MM.1S (cell line): ENCODE measurements at regions not wholly inside any gene's neighbourhood (a gene's known extent, or its start where the extent isn't known, plus 50 kb on each side); places are given as distances from the start of the nearest gene placed in this dataset.

ENCODE experiments used
- DNase-seq: peaks from one replicate; pipeline ENCODE4 v3.0.0-alpha.2; 2015
- H2AFZ ChIP-seq: fragments of 300-600 bp; sonication (generic); 2 replicates; pipeline ENCODE4 v1.6.0; 2016; ENCODE audit warnings: antibody characterized with exemption, low read length
- H3F3A ChIP-seq: fragments of 300-600 bp; sonication (generic); 2 replicates; pipeline ENCODE4 v1.6.1; 2016; ENCODE audit warnings: mild to moderate bottlenecking, antibody characterized with exemption, low read length, moderate library complexity, mixed read lengths; ENCODE audit not compliant: insufficient read depth
- H3K27ac ChIP-seq: fragments of 300-600 bp; sonication (generic); 2 replicates; pipeline ENCODE4 v1.5.1; 2016; ENCODE audit warnings: mild to moderate bottlenecking, low read length
- H3K27me3 ChIP-seq: fragments of 300-600 bp; sonication (generic); replicated peaks from 2 replicates; pipeline ENCODE4 v1.6.0; 2016; ENCODE audit warnings: low read length; ENCODE audit not compliant: insufficient read depth
- H3K36me3 ChIP-seq: fragments of 300-600 bp; sonication (generic); replicated peaks from 2 replicates; pipeline ENCODE4 v1.6.1; 2016; ENCODE audit warnings: mild to moderate bottlenecking, low read length, mixed read lengths; ENCODE audit not compliant: insufficient read depth
- H3K4me1 ChIP-seq: fragments of 300-600 bp; sonication (generic); 2 replicates; pipeline ENCODE4 v1.6.1; 2016; ENCODE audit warnings: low read length, mixed read lengths
- H3K4me2 ChIP-seq: fragments of 300-600 bp; sonication (generic); 2 replicates; pipeline ENCODE4 v1.6.0; 2016; ENCODE audit warnings: low read depth, low read length
- H3K4me3 ChIP-seq: fragments of 300-600 bp; sonication (generic); 2 replicates; pipeline ENCODE4 v1.5.1; 2016; ENCODE audit warnings: low read length, mixed read lengths
- H3K79me2 ChIP-seq: fragments of 300-600 bp; sonication (generic); 2 replicates; pipeline ENCODE4 v1.6.1; 2016; ENCODE audit warnings: mixed run types, low read length, mixed read lengths
- H3K9ac ChIP-seq: fragments of 300-600 bp; sonication (generic); 2 replicates; pipeline ENCODE4 v1.6.1; 2016; ENCODE audit warnings: low read length, mixed read lengths
- H3K9me2 ChIP-seq: fragments of 300-600 bp; sonication (generic); replicated peaks from 2 replicates; pipeline ENCODE4 v1.6.1; 2016; ENCODE audit warnings: mild to moderate bottlenecking, low read length, mixed read lengths; ENCODE audit not compliant: insufficient read depth
- H3K9me3 ChIP-seq: fragments of 300-600 bp; sonication (generic); replicated peaks from 2 replicates; pipeline ENCODE4 v1.6.1; 2016; ENCODE audit warnings: mild to moderate bottlenecking, low read length, mixed read lengths; ENCODE audit not compliant: insufficient read depth
- H4K20me1 ChIP-seq: fragments of 300-600 bp; sonication (generic); 2 replicates; pipeline ENCODE4 v1.6.1; 2016; ENCODE audit warnings: mild to moderate bottlenecking, low read length, moderate library complexity, mixed read lengths; ENCODE audit not compliant: insufficient read depth
- EZH2 ChIP-seq: fragments of 300-600 bp; sonication (generic); optimal IDR thresholded peaks from 2 replicates; pipeline ENCODE3; 2017; ENCODE audit warnings: low read depth, mild to moderate bottlenecking, antibody characterized with exemption, low read length, mixed read lengths
- EZH2phosphoT487 ChIP-seq: fragments of 300-600 bp; sonication (generic); IDR thresholded peaks from 2 replicates; pipeline ENCODE4 v1.6.1; 2018; ENCODE audit warnings: antibody characterized with exemption, low read length
- TF ChIP-seq, protein P1 (sequence below): fragments of 300-600 bp; sonication (generic); IDR thresholded peaks from 2 replicates; pipeline ENCODE4 v1.5.1; 2016; ENCODE audit warnings: antibody characterized with exemption, low read length, mixed read lengths

DNA sequence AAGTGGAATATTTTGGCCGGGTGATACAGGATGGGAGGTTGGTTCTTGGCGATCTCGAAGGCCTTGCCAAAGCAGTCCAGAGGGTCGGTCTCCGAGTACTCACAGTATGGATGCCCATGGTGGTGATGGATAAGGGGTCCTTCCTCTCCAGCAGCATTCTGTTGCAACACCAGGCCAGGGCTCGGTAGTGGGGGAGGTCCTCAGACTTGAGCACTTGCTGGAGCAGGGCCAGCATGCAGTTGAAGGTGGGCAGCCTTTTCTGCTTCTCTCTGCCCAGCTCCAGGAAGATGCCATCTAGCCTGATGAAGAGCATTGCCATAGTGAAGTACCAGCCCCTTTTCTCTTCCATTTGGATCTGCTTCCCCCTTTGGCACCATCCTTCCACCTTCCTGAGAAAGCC is 99.4 kb upstream of the MCHR2 start:
- H3K79me2 ChIP-seq, result no peaks in the 10 kb centered on the region
- TF ChIP-seq EZH2phosphoT487 (no peak), EZH2 (no peak)
- TF ChIP-seq, protein P1, sequence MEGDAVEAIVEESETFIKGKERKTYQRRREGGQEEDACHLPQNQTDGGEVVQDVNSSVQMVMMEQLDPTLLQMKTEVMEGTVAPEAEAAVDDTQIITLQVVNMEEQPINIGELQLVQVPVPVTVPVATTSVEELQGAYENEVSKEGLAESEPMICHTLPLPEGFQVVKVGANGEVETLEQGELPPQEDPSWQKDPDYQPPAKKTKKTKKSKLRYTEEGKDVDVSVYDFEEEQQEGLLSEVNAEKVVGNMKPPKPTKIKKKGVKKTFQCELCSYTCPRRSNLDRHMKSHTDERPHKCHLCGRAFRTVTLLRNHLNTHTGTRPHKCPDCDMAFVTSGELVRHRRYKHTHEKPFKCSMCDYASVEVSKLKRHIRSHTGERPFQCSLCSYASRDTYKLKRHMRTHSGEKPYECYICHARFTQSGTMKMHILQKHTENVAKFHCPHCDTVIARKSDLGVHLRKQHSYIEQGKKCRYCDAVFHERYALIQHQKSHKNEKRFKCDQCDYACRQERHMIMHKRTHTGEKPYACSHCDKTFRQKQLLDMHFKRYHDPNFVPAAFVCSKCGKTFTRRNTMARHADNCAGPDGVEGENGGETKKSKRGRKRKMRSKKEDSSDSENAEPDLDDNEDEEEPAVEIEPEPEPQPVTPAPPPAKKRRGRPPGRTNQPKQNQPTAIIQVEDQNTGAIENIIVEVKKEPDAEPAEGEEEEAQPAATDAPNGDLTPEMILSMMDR, result no peak
- no peak overlapping the region for H3K4me3 ChIP-seq
- no peaks in the 10 kb centered on the region for H4K20me1 ChIP-seq
- H3K36me3 ChIP-seq, result no peaks in the 10 kb centered on the region
- no peaks in the 10 kb centered on the region for H3K4me1 ChIP-seq
- H3K27me3 ChIP-seq, result no peaks in the 10 kb centered on the region
- no peak overlapping the region for H2AFZ ChIP-seq
- H3F3A ChIP-seq, result no peaks in the 10 kb centered on the region
- no peak for DNase-seq
- no peak overlapping the region for H3K9ac ChIP-seq
- no peaks in the 10 kb centered on the region for H3K9me2 ChIP-seq
- H3K4me2 ChIP-seq, result no peak overlapping the region
- no peaks in the 10 kb centered on the region for H3K9me3 ChIP-seq
- no peak overlapping the region for H3K27ac ChIP-seq

GRCh38 chr6:100088009-100088408 is 94.0 kb upstream of the MCHR2 start:
- no peaks in the 10 kb centered on the region for H3K9me2 ChIP-seq
- H3K4me3 ChIP-seq, result no peak overlapping the region
- H3K79me2 ChIP-seq, result no peaks in the 10 kb centered on the region
- no peaks in the 10 kb centered on the region for H3K9me3 ChIP-seq
- no peaks in the 10 kb centered on the region for H3F3A ChIP-seq
- no peak overlapping the region for H3K27ac ChIP-seq
- no peaks in the 10 kb centered on the region for H4K20me1 ChIP-seq
- H3K4me2 ChIP-seq, result no peak overlapping the region
- H3K9ac ChIP-seq, result no peak overlapping the region
- no peak overlapping the region for H2AFZ ChIP-seq
- no peak for TF ChIP-seq EZH2phosphoT487
- no peak for TF ChIP-seq EZH2
- TF ChIP-seq, protein P1, result no peak
- no peaks in the 10 kb centered on the region for H3K4me1 ChIP-seq
- H3K36me3 ChIP-seq, result no peaks in the 10 kb centered on the region
- no peak for DNase-seq
- no peaks in the 10 kb centered on the region for H3K27me3 ChIP-seq

GRCh38 chr6:100084991-100085364 is 91.0 kb upstream of the MCHR2 start:
- no peak overlapping the region for H3K27ac ChIP-seq

GRCh38 chr6:100084316-100084990 is 90.4 kb upstream of the MCHR2 start:
- Histone ChIP-seq H3K9ac (no peak overlapping the region), H3K27ac (no peak overlapping the region), H3F3A (no peaks in the 10 kb centered on the region), H4K20me1 (no peaks in the 10 kb centered on the region), H3K27me3 (no peaks in the 10 kb centered on the region), H3K4me2 (no peak overlapping the region), H3K4me1 (no peaks in the 10 kb centered on the region), H3K79me2 (no peaks in the 10 kb centered on the region), H3K4me3 (no peak overlapping the region), H3K36me3 (no peaks in the 10 kb centered on the region), H2AFZ (no peak overlapping the region), H3K9me3 (no peaks in the 10 kb centered on the region), H3K9me2 (no peaks in the 10 kb centered on the region)
- DNase-seq, result no peak
- TF ChIP-seq EZH2phosphoT487 (no peak), EZH2 (no peak)
- TF ChIP-seq, protein P1, result no peak

More at GRCh38 chr6:100084991-100085364, 91.0 kb upstream of the MCHR2 start:
- Histone ChIP-seq H3K9me3 (no peaks in the 10 kb centered on the region), H3K4me1 (no peaks in the 10 kb centered on the region), H3K4me2 (no peak overlapping the region), H3K79me2 (no peaks in the 10 kb centered on the region), H3F3A (no peaks in the 10 kb centered on the region), H3K36me3 (no peaks in the 10 kb centered on the region), H3K9ac (no peak overlapping the region), H3K9me2 (no peaks in the 10 kb centered on the region), H4K20me1 (no peaks in the 10 kb centered on the region), H2AFZ (no peak overlapping the region), H3K27me3 (no peaks in the 10 kb centered on the region), H3K4me3 (no peak overlapping the region)
- no peak for DNase-seq
- TF ChIP-seq EZH2 (no peak), EZH2phosphoT487 (no peak)
